ENCODE measurements at regions not wholly inside any gene's neighbourhood (a gene's known extent, or its start where the extent isn't known, plus 50 kb on each side); places are given as distances from the start of the nearest gene placed in this dataset.

- no peak for TF ChIP-seq REST (tag by site-specific recombination; IDR thresholded peaks at IDR 0.05)
- TF ChIP-seq ZNF214 (tag by site-specific recombination; IDR thresholded peaks at IDR 0.05; ENCODE audit: borderline replicate concordance) = no peak
- TF ChIP-seq ZNF548 (tag by site-specific recombination; IDR thresholded peaks at IDR 0.05) = no peak
- TF ChIP-seq PRDM10 (tag by site-specific recombination; IDR thresholded peaks at IDR 0.05) = no peak
- no peak for TF ChIP-seq ZFP41 (tag by site-specific recombination; IDR thresholded peaks at IDR 0.05; ENCODE audit: borderline replicate concordance)
Observed at GRCh38 chr12:102746963-102747362, 170.1 kb downstream of the PAH start (continued).

- H3K9me3 ChIP-seq (ENCODE audit: control insufficient read depth, insufficient read depth, low read depth, low read length) = no peaks in the 10 kb centered on the region
- H3K27ac ChIP-seq (ENCODE audit: extremely low read depth, low read depth, low read length) = no peak overlapping the region
- H3K36me3 ChIP-seq (ENCODE audit: control insufficient read depth in 2 of 2, insufficient read depth in 1 of 2, low read length in 2 of 2) = no peaks in the 10 kb centered on the region
- ChIA-PET CTCF (interaction anchor here (0.5 kb wide), 1 partner anchor 70 kb away, joined by 3 read pairs; no protein-coding TSS in a partner anchor), POLR2A (interaction anchor here (0.6 kb wide), 1 partner anchor 73 kb away, joined by 3 read pairs; no protein-coding TSS in a partner anchor)
- H3K4me3 ChIP-seq (ENCODE audit: low read depth, low read length) = no peak overlapping the region
- no peaks in the 10 kb centered on the region for H3K4me1 ChIP-seq (ENCODE audit: control insufficient read depth, insufficient read depth, low read length)
- no peak for TF ChIP-seq ZNF621 (tag by site-specific recombination; IDR thresholded peaks at IDR 0.05)
- no peak for TF ChIP-seq ZNF2 (tag by site-specific recombination; IDR thresholded peaks at IDR 0.05)
- TF ChIP-seq ZNF366 (tag by site-specific recombination; conservative IDR thresholded peaks at IDR 0.05) = no peak
- TF ChIP-seq ZIC2 (tag by site-specific recombination; IDR thresholded peaks at IDR 0.05) = no peak
- no peak for TF ChIP-seq OSR2 (tag by site-specific recombination; IDR thresholded peaks at IDR 0.05)
- no peak for TF ChIP-seq ZNF157 (tag by site-specific recombination; IDR thresholded peaks at IDR 0.05)
- TF ChIP-seq ZNF202 (tag by site-specific recombination; IDR thresholded peaks at IDR 0.05; ENCODE audit: borderline replicate concordance) = no peak
- no peak for TF ChIP-seq MYNN (tag by site-specific recombination; IDR thresholded peaks at IDR 0.05; ENCODE audit: borderline replicate concordance)
- no peak for TF ChIP-seq PRDM2 (tag by site-specific recombination; IDR thresholded peaks at IDR 0.05; ENCODE audit: borderline replicate concordance)
- no peak for TF ChIP-seq ZNF623 (tag by site-specific recombination; IDR thresholded peaks at IDR 0.05)
Observed at GRCh38 chr12:102745971-102746600, 171.0 kb downstream of the PAH start.
